CD14-positive monocyte (primary cell): ENCODE measurements at regions not wholly inside any gene's neighbourhood (a gene's known extent, or its start where the extent isn't known, plus 50 kb on each side); places are given as distances from the start of the nearest gene placed in this dataset.

Experiments
- DNase-seq, 3 donors: peaks; one replicate each; pipeline ENCODE4 v3.0.0-alpha.2; 2011 to 2022
- H2AFZ ChIP-seq: 2 replicates; pipeline ENCODE4 v1.6.0; 2012; ENCODE audit warnings: mild to moderate bottlenecking, low read depth, low read length, inconsistent platforms; ENCODE audit not compliant: insufficient read depth, poor library complexity, severe bottlenecking
- H3K27ac ChIP-seq, 2 donors: 1 replicate in 1 of 2; 2 replicates in 1 of 2; pipeline ENCODE4 v1.5.1; 2012 to 2013; ENCODE audit warnings: low read length in 2 of 2, control low read depth in 1 of 2, inconsistent platforms in 1 of 2, low read depth in 1 of 2, mild to moderate bottlenecking in 1 of 2
- H3K27me3 ChIP-seq, 2 donors: one replicate each; pipeline versions ENCODE4 v1.6.0 to v1.6.1; 2011 to 2013; ENCODE audit warnings: low read length in 2 of 2; ENCODE audit not compliant: control insufficient read depth in 2 of 2, insufficient read depth in 2 of 2
- H3K36me3 ChIP-seq, 2 donors: replicated peaks in 1 of 2; 1 replicate in 1 of 2; 2 replicates in 1 of 2; pipeline versions ENCODE4 v1.5.1 to v1.6.1; 2012 to 2013; ENCODE audit warnings: low read length in 2 of 2, control low read depth in 1 of 2, inconsistent platforms in 1 of 2, mild to moderate bottlenecking in 1 of 2; ENCODE audit not compliant: insufficient read depth in 2 of 2, control insufficient read depth in 1 of 2
- H3K4me1 ChIP-seq, 2 donors: 1 replicate in 1 of 2; 2 replicates in 1 of 2; pipeline versions ENCODE4 v1.5.1 to v1.6.1; 2012 to 2013; ENCODE audit warnings: low read length in 2 of 2, control low read depth in 1 of 2, inconsistent platforms in 1 of 2, mild to moderate bottlenecking in 1 of 2, moderate library complexity in 1 of 2; ENCODE audit not compliant: insufficient read depth in 2 of 2, control insufficient read depth in 1 of 2
- H3K4me2 ChIP-seq: replicated peaks from 2 replicates; pipeline ENCODE3; 2012; ENCODE audit warnings: low read length, moderate library complexity, mild to moderate bottlenecking; ENCODE audit not compliant: poor library complexity, severe bottlenecking; ENCODE audit errors: extremely low read depth
- H3K4me3 ChIP-seq, 3 experiments: fragments of 200-600 bp in 1 of 3; sonication (generic) in 1 of 3; replicated peaks in 1 of 3; 1 replicate in 2 of 3; 2 replicates in 1 of 3; pipeline ENCODE4 v1.5.1; 2011 to 2013; ENCODE audit warnings: low read length in 3 of 3, mild to moderate bottlenecking in 3 of 3, control low read depth in 2 of 3, low read depth in 2 of 3, inconsistent platforms in 1 of 3, moderate library complexity in 1 of 3
- H3K79me2 ChIP-seq: 2 replicates; pipeline ENCODE4 v1.6.0; 2012; ENCODE audit warnings: mild to moderate bottlenecking, control low read depth, inconsistent platforms, low read length, moderate library complexity; ENCODE audit not compliant: insufficient read depth
- H3K9ac ChIP-seq: 2 replicates; pipeline ENCODE4 v1.6.0; 2017; ENCODE audit warnings: low read length, mild to moderate bottlenecking; ENCODE audit not compliant: insufficient read depth, poor library complexity, severe bottlenecking
- H3K9me3 ChIP-seq, 2 donors: replicated peaks in 1 of 2; 1 replicate in 1 of 2; 2 replicates in 1 of 2; pipeline versions ENCODE4 v1.5.1 to v1.6.1; 2012 to 2013; ENCODE audit warnings: low read length in 2 of 2, control low read depth in 1 of 2; ENCODE audit not compliant: control insufficient read depth in 1 of 2, insufficient read depth in 1 of 2
- H4K20me1 ChIP-seq: 2 replicates; pipeline ENCODE4 v1.6.0; 2012; ENCODE audit warnings: mild to moderate bottlenecking, low read length, control low read depth, moderate library complexity; ENCODE audit not compliant: insufficient read depth
- H3K27ac Mint-ChIP-seq, 7 donors: one replicate each; pipeline ENCODE4 v1.8.0; 2020; ENCODE audit warnings: mild to moderate bottlenecking in 7 of 7, mixed read lengths in 7 of 7, moderate library complexity in 6 of 7, inconsistent platforms in 2 of 7
- H3K27me3 Mint-ChIP-seq, 3 donors: one replicate each; pipeline ENCODE4 v1.8.0; 2021 to 2022; ENCODE audit warnings: low read depth in 3 of 3, mild to moderate bottlenecking in 3 of 3, mixed read lengths in 3 of 3, moderate library complexity in 3 of 3, inconsistent platforms in 1 of 3
- H3K36me3 Mint-ChIP-seq, 2 donors: one replicate each; pipeline ENCODE4 v1.8.0; 2020; ENCODE audit warnings: mixed read lengths in 2 of 2, inconsistent platforms in 1 of 2, mild to moderate bottlenecking in 1 of 2
- H3K4me1 Mint-ChIP-seq: one replicate; pipeline ENCODE4 v1.8.0; 2020; ENCODE audit warnings: mild to moderate bottlenecking, mixed read lengths
- H3K4me3 Mint-ChIP-seq, 2 donors: one replicate each; pipeline ENCODE4 v1.8.0; 2020; ENCODE audit warnings: mild to moderate bottlenecking in 2 of 2, mixed read lengths in 2 of 2, moderate library complexity in 1 of 2
- H3K9me3 Mint-ChIP-seq, 7 donors: one replicate each; pipeline ENCODE4 v1.8.0; 2020 to 2022; ENCODE audit warnings: mixed read lengths in 7 of 7, mild to moderate bottlenecking in 6 of 7, moderate library complexity in 6 of 7, inconsistent platforms in 2 of 7
- WGBS: methylation state at CpG from one replicate; pipeline ENCODE4 v1.1.5; 2013; ENCODE audit warnings: missing lambda C conversion rate; ENCODE audit not compliant: insufficient coverage; 5-methylcytosine and 5-hydroxymethylcytosine counted together
- intact Hi-C, 2 donors: fragments of 100-400 bp; cut with micrococcal nuclease; formaldehyde crosslinking; loops; one replicate each; pipeline versions ENCODE4 v1.15.0 to v1.15.1; 2023
- TF ChIP-seq, protein P1 (sequence below): fragments of 200-600 bp; IDR thresholded peaks from one replicate; pipeline ENCODE4 v1.8.0; 2022; ENCODE audit warnings: antibody characterized with exemption, mild to moderate bottlenecking

DNA sequence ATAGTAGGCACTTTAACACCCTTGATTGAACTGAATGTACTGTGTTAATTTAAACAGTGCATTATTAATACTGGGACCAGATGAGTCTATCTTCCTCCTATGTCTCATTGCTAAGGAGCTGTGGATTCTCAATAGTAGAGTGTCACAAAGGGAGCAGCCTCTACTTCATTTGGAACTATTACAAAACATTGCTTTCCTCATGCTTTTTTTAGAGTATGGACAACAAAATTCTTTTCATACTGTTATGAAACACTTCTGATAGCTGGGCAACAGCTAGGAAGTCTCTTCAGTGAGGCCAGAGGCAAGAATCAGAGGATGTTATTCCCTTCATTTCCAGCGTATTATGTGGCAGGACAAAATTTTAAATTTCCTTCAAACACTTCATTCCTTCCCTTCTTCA is 160.8 kb downstream of the FBXO8 start:
- no peak for DNase-seq
- peaks cover 15 to 30% of the 10 kb centered on the region in 2 donors for H3K27me3 ChIP-seq
- no peak overlapping the region for H3K27ac ChIP-seq
- no peak overlapping the region for H3K9ac ChIP-seq
- H3K9me3 Mint-ChIP-seq = peaks cover 0 to 4% (median 0%) of the 10 kb centered on the region in 7 donors
- H4K20me1 ChIP-seq = no peaks in the 10 kb centered on the region
- H3K4me1 Mint-ChIP-seq = peaks cover 11% of the 10 kb centered on the region
- peaks cover 10 to 43% (median 32%) of the 10 kb centered on the region in 3 donors for H3K27me3 Mint-ChIP-seq
- no peak overlapping the region for H3K4me2 ChIP-seq
- TF ChIP-seq, protein P1, sequence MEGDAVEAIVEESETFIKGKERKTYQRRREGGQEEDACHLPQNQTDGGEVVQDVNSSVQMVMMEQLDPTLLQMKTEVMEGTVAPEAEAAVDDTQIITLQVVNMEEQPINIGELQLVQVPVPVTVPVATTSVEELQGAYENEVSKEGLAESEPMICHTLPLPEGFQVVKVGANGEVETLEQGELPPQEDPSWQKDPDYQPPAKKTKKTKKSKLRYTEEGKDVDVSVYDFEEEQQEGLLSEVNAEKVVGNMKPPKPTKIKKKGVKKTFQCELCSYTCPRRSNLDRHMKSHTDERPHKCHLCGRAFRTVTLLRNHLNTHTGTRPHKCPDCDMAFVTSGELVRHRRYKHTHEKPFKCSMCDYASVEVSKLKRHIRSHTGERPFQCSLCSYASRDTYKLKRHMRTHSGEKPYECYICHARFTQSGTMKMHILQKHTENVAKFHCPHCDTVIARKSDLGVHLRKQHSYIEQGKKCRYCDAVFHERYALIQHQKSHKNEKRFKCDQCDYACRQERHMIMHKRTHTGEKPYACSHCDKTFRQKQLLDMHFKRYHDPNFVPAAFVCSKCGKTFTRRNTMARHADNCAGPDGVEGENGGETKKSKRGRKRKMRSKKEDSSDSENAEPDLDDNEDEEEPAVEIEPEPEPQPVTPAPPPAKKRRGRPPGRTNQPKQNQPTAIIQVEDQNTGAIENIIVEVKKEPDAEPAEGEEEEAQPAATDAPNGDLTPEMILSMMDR = no peak
- no peaks in the 10 kb centered on the region for H3K36me3 ChIP-seq
- no peak overlapping the region for H2AFZ ChIP-seq
- H3K36me3 Mint-ChIP-seq = no peaks in the 10 kb centered on the region
- no peak overlapping the region for H3K4me3 ChIP-seq
- no peak overlapping the region for H3K27ac Mint-ChIP-seq
- no peaks in the 10 kb centered on the region for H3K9me3 ChIP-seq
- intact Hi-C loops = no loop called here
- no peak overlapping the region for H3K4me3 Mint-ChIP-seq
- H3K79me2 ChIP-seq = no peaks in the 10 kb centered on the region
- no CpG with 5 or more reads among the region's 1 CpG for WGBS
- H3K4me1 ChIP-seq = peaks cover 0 to 3% of the 10 kb centered on the region in 2 donors

DNA sequence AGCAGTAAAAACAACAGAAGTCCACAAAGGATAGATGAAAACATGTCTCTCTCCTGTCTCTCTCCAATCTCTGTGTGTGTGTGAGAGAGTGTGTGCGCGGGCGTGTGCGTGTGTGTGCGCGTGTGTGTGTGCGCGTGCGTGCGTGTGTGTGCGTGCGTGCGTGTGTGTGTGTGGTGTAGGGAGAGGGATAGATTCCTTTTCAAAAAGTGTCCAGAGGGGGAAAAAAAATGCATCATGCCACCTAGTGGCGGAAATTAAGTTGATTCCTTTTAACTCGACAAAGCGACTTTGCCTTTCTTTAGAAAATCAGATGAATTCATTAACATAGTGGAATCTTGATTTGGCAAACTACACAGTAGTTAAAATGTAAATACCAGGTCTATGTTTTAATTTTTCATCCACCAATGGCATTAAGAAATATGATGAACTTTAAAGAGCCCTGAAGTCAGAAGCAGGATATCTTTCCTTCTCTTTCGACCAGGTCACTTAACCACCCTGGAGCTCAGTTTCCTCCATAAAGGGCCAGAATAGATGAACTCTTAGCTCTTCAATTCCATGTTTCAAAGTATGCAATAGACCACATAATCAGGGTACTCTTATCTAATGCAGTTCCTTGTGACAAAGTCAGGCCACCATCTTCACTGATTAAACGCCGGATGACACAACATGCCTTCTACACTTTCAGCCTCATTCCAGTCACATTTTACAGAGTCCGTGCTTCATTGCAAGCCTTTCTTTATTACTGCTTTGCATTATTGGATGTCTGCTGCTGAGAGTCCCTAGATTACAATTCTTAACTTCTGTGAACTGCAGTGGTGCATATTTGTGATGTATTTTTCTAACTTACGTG is 162.8 kb downstream of the FBXO8 start:
- 94% methylated on average over 3 of the region's 21 CpGs for WGBS
- Histone ChIP-seq H3K27me3 (peaks cover 18 to 37% of the 10 kb centered on the region in 2 donors), H3K79me2 (no peaks in the 10 kb centered on the region), H3K36me3 (no peaks in the 10 kb centered on the region), H3K4me1 (peaks cover 0 to 3% of the 10 kb centered on the region in 2 donors), H3K9me3 (no peaks in the 10 kb centered on the region), H2AFZ (no peak overlapping the region), H3K9ac (no peak overlapping the region), H3K4me3 (peak overlapping the region in 1 of 3 experiments; percentile 59), H3K27ac (no peak overlapping the region), H4K20me1 (no peaks in the 10 kb centered on the region), H3K4me2 (peak overlapping the region; percentile 44)
- no peaks in the 10 kb centered on the region for H3K36me3 Mint-ChIP-seq
- peak overlapping the region; percentile 35 to 83 for H3K4me3 Mint-ChIP-seq
- peak; percentile 1 to 33 (median 18) for DNase-seq
- H3K27me3 Mint-ChIP-seq = peaks cover 9 to 46% (median 26%) of the 10 kb centered on the region in 3 donors
- TF ChIP-seq, protein P1 = peak; percentile 61
- H3K9me3 Mint-ChIP-seq = peaks cover 0 to 4% (median 0%) of the 10 kb centered on the region in 7 donors
- H3K4me1 Mint-ChIP-seq = peaks cover 11% of the 10 kb centered on the region
- intact Hi-C loops = no loop called here
- H3K27ac Mint-ChIP-seq = peak overlapping the region in 1 of 7 donors; percentile 84
